Mesothelial cell of epicardium (in vitro differentiated cells): ENCODE measurements at regions not wholly inside any gene's neighbourhood (a gene's known extent, or its start where the extent isn't known, plus 50 kb on each side); places are given as distances from the start of the nearest gene placed in this dataset.

Experiments used
- DNase-seq, 2 experiments: peaks; one replicate each; pipeline ENCODE4 v3.0.0; 2021; ENCODE audit warnings: low spot score in 2 of 2; ENCODE audit not compliant: unreplicated experiment in 2 of 2
- H3K27ac Mint-ChIP-seq: 2 replicates; pipeline ENCODE4 v1.8.0; 2021; ENCODE audit warnings: mixed read lengths
- H3K27me3 Mint-ChIP-seq: 2 replicates; pipeline ENCODE4 v1.8.0; 2021; ENCODE audit warnings: low read depth, mixed read lengths
- H3K36me3 Mint-ChIP-seq: 2 replicates; pipeline ENCODE4 v1.8.0; 2021; ENCODE audit warnings: mixed read lengths
- H3K4me1 Mint-ChIP-seq: 2 replicates; pipeline ENCODE4 v1.8.0; 2021; ENCODE audit warnings: mixed read lengths
- H3K4me3 Mint-ChIP-seq: 2 replicates; pipeline ENCODE4 v1.8.0; 2021; ENCODE audit warnings: mild to moderate bottlenecking, moderate library complexity, mixed read lengths
- H3K9me3 Mint-ChIP-seq: 2 replicates; pipeline ENCODE4 v1.8.0; 2021; ENCODE audit warnings: mixed read lengths
- TF ChIP-seq, protein P1 (sequence below): fragments of 200-600 bp; sonication (generic); IDR thresholded peaks from one replicate; pipeline ENCODE4 v1.5.0; 2021; ENCODE audit warnings: antibody characterized with exemption; ENCODE audit not compliant: unreplicated experiment

DNA sequence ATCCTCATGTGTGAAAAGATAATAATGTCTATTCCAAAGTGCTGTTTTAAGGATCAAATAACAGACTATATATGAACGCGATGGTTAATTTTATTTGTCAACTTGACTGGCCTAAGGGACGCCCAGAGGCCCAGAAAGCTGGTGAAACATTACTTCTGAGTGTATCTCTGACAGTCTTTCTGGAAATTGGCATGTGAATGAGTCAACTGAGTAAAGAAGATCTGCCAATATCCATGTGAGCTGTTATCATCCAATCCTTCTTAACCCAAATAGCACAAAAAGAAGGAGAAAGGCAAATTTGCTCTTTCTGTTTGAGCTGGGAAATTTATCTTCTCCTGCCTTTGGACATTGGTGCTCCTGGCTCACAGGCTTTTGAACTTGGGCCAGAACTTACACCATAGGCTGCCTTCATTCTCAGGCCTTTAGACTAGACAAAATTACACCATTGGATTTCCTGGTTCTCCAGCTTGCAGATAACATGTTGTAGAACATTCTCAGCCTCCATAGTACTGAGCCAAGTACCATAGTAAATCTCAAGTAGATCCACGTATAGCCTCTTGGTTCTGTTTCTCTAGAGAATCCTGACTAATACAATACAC is 114.7 kb upstream of the DOCK10 start:
- no peaks in the 10 kb centered on the region for H3K36me3 Mint-ChIP-seq
- H3K4me1 Mint-ChIP-seq: no peaks in the 10 kb centered on the region
- TF ChIP-seq, protein P1, sequence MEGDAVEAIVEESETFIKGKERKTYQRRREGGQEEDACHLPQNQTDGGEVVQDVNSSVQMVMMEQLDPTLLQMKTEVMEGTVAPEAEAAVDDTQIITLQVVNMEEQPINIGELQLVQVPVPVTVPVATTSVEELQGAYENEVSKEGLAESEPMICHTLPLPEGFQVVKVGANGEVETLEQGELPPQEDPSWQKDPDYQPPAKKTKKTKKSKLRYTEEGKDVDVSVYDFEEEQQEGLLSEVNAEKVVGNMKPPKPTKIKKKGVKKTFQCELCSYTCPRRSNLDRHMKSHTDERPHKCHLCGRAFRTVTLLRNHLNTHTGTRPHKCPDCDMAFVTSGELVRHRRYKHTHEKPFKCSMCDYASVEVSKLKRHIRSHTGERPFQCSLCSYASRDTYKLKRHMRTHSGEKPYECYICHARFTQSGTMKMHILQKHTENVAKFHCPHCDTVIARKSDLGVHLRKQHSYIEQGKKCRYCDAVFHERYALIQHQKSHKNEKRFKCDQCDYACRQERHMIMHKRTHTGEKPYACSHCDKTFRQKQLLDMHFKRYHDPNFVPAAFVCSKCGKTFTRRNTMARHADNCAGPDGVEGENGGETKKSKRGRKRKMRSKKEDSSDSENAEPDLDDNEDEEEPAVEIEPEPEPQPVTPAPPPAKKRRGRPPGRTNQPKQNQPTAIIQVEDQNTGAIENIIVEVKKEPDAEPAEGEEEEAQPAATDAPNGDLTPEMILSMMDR: no peak
- H3K4me3 Mint-ChIP-seq: no peak overlapping the region
- no peak for DNase-seq
- no peak overlapping the region for H3K27ac Mint-ChIP-seq
- peaks cover 5% of the 10 kb centered on the region for H3K27me3 Mint-ChIP-seq
- H3K9me3 Mint-ChIP-seq: peaks cover 7% of the 10 kb centered on the region

DNA sequence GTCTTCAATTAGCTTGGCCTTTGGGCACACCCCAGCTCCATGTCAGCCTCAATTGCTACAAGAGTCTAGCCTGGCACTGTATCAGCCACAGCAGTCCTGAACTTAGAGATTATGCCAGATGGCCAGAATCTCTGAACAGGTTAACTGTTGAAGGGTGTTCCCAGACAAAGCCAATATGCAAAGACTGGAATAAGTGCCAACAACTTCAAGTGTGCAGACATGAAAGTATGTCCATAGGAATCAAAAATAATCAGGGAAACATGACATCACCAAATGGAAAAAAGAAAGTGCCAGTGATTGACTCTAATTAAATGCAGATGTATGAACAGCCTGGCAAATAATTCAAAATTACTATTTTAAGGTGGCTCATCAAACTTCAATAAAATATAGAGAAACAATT is 98.5 kb upstream of the DOCK10 start:
- no peaks in the 10 kb centered on the region for H3K36me3 Mint-ChIP-seq
- H3K9me3 Mint-ChIP-seq: peaks cover 11% of the 10 kb centered on the region

DNA sequence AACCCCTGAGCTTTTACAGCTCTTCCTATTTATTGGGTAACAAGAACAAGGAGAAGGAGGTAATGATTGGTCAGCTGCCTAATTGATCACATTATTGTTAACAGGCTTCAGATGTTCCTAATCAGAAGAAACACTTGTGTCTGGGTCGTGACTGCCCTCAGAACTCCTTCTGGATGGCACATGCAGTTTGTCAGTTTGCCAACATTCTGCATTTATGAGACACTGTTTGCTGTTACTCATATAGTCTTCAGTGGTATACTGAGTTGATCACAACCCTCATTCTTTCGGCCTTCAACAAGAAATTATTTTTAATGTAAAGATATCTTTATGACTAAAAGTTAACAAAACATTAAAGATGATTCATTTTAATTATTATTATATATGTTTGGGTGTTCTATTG is 95.7 kb upstream of the DOCK10 start:
- H3K27ac Mint-ChIP-seq: no peak overlapping the region

More for the DNA sequence above, 98.5 kb upstream of the DOCK10 start:
- H3K4me3 Mint-ChIP-seq: no peak overlapping the region
- DNase-seq: no peak
- H3K27me3 Mint-ChIP-seq: peaks cover 5% of the 10 kb centered on the region
- TF ChIP-seq, protein P1: no peak
- H3K27ac Mint-ChIP-seq: no peak overlapping the region
- H3K4me1 Mint-ChIP-seq: no peaks in the 10 kb centered on the region

DNA sequence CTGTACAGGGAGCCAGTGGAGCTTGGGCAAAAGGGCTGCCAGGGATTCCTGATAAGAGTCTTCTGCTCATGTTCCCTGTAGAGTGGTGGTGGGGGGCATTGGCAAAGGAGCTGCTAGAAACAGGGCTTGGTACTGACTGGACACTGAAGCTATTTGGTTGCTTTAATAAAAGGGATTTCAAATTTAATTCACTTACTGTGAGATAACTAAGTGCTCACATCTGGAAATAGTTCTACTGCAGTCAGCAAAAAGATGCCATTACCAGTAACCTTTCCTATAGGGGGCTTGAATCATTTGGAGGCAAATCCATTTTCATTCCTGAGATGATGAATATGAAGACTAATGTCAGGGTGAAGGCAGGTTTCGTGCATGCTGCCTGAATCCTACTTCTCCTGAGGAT is 94.3 kb upstream of the DOCK10 start:
- Mint-ChIP-seq H3K27me3 (peaks cover 5% of the 10 kb centered on the region), H3K36me3 (no peaks in the 10 kb centered on the region), H3K27ac (no peak overlapping the region), H3K9me3 (peaks cover 7% of the 10 kb centered on the region), H3K4me3 (no peak overlapping the region), H3K4me1 (no peaks in the 10 kb centered on the region)
- TF ChIP-seq, protein P1: no peak
- no peak for DNase-seq

More for the DNA sequence above, 95.7 kb upstream of the DOCK10 start:
- DNase-seq: no peak
- Mint-ChIP-seq H3K4me3 (no peak overlapping the region), H3K27me3 (peaks cover 5% of the 10 kb centered on the region), H3K4me1 (no peaks in the 10 kb centered on the region), H3K9me3 (peaks cover 7% of the 10 kb centered on the region), H3K36me3 (no peaks in the 10 kb centered on the region)
- TF ChIP-seq, protein P1: no peak

DNA sequence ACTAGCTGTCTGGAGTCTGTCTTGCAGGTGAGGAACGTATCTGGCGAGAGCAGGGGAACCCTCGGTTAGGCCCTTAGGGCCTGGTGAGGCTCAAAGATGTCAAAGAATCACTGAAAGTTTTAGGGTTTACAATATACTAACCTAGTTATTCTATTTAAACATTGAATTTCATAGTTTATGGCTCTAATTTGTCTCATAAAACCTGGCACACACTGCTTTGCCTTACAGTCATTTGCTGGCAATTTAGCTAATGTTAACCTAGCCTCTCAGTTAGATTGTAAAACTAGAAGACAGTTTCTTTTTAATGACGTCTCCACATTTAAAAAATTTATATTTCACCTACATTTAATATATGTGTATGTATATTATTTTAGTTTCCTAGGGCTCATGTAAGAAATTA is 89.6 kb upstream of the DOCK10 start:
- H3K27me3 Mint-ChIP-seq: no peaks in the 10 kb centered on the region
- H3K27ac Mint-ChIP-seq: no peak overlapping the region

More for the DNA sequence above, 89.6 kb upstream of the DOCK10 start:
- TF ChIP-seq, protein P1: no peak
- no peaks in the 10 kb centered on the region for H3K4me1 Mint-ChIP-seq
- H3K4me3 Mint-ChIP-seq: no peak overlapping the region
- no peaks in the 10 kb centered on the region for H3K36me3 Mint-ChIP-seq
- no peak for DNase-seq
- H3K9me3 Mint-ChIP-seq: peaks cover 18% of the 10 kb centered on the region
